ENCODE measurements at regions not wholly inside any gene's neighbourhood (a gene's known extent, or its start where the extent isn't known, plus 50 kb on each side); places are given as distances from the start of the nearest gene placed in this dataset.

DNA sequence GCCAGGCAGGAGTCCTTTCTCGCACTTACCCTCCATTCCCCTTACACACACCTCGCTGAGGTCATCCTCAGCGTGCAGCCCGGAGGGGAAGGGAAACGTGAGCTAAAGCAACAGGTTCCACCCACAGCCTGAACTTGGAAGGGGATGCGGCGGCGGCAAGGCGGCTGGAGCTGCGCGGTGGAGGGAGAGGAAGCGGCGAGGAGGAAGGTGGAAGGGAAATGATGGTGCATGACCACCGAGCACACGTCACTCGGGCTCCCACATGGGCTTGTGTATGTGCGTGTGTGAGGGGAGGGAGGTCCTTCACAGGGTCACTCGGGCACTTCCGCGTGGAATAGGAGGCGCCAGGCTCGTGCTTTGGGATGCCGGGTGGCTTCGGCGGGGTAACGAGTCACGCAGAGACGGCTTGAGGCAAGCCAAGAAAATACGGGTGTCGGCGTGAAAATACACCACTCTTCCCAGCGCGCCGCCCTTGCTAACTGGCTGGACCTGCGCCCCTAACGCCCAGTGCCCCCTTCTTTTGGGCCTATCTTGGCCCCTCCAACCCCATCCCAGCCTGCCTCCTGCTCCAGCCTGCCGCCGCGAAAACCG lies 225.5 kb upstream of the IL12A start (continued):
- TF ChIP-seq ZNF423 (tag by site-specific recombination; IDR thresholded peaks at IDR 0.05) (no peak), SP3 (tag by site-specific recombination; IDR thresholded peaks at IDR 0.05) (peak; percentile 69), ZBTB48 (tag by site-specific recombination; IDR thresholded peaks at IDR 0.05) (no peak), ZNF132 (tag by site-specific recombination; IDR thresholded peaks at IDR 0.05; ENCODE audit: borderline replicate concordance) (no peak), ZNF76 (tag by site-specific recombination; IDR thresholded peaks at IDR 0.05; ENCODE audit: borderline replicate concordance, low read depth) (peak; percentile 85), ZNF548 (tag by site-specific recombination; IDR thresholded peaks at IDR 0.05) (no peak), MZF1 (tag by site-specific recombination; IDR thresholded peaks at IDR 0.05; ENCODE audit: borderline replicate concordance) (peak; percentile 36; the same call in 1 of the 2 replicates), KLF1 (tag by site-specific recombination; IDR thresholded peaks at IDR 0.05) (peak; percentile 10; the same call in 1 of the 2 replicates), ZNF140 (tag by site-specific recombination; IDR thresholded peaks at IDR 0.05) (no peak), ZNF529 (tag by site-specific recombination; IDR thresholded peaks at IDR 0.05; ENCODE audit: insufficient replicate concordance) (no peak), ZNF776 (tag by site-specific recombination; IDR thresholded peaks at IDR 0.05; ENCODE audit: borderline replicate concordance) (peak; percentile 31; the same call in 1 of the 2 replicates), ZBTB1 (tag by site-specific recombination; IDR thresholded peaks at IDR 0.05) (no peak), ZNF133 (tag by site-specific recombination; IDR thresholded peaks at IDR 0.05) (peak; percentile 17; the same call in 1 of the 2 replicates), ZNF473 (tag by site-specific recombination; IDR thresholded peaks at IDR 0.05) (no peak), ZNF521 (tag by site-specific recombination; IDR thresholded peaks at IDR 0.05) (no peak), ZNF785 (tag by site-specific recombination; IDR thresholded peaks at IDR 0.05) (peak; percentile 77), ZNF677 (tag by site-specific recombination; IDR thresholded peaks at IDR 0.05) (no peak), ZNF24 (tag by site-specific recombination; IDR thresholded peaks at IDR 0.05) (no peak; the same call in 1 of the 2 replicates), ZFP69B (tag by site-specific recombination; IDR thresholded peaks at IDR 0.05) (no peak), ZNF350 (tag by site-specific recombination; IDR thresholded peaks at IDR 0.05) (no peak), ZNF621 (tag by site-specific recombination; IDR thresholded peaks at IDR 0.05) (no peak), ZNF654 (tag by site-specific recombination; IDR thresholded peaks at IDR 0.05; ENCODE audit: low read depth) (no peak), ZNF585B (tag by site-specific recombination; IDR thresholded peaks at IDR 0.05) (0 out of 2 replicates have a peak, but pooled peaks have one; percentile 16), SP7 (tag by site-specific recombination; IDR thresholded peaks at IDR 0.05) (peak; percentile 88), GFI1B (tag by site-specific recombination; IDR thresholded peaks at IDR 0.05) (peak; percentile 7; the same call in 1 of the 2 replicates), ZNF19 (tag by site-specific recombination; IDR thresholded peaks at IDR 0.05; ENCODE audit: low read depth) (no peak)
- TF ChIP-seq, protein P1, sequence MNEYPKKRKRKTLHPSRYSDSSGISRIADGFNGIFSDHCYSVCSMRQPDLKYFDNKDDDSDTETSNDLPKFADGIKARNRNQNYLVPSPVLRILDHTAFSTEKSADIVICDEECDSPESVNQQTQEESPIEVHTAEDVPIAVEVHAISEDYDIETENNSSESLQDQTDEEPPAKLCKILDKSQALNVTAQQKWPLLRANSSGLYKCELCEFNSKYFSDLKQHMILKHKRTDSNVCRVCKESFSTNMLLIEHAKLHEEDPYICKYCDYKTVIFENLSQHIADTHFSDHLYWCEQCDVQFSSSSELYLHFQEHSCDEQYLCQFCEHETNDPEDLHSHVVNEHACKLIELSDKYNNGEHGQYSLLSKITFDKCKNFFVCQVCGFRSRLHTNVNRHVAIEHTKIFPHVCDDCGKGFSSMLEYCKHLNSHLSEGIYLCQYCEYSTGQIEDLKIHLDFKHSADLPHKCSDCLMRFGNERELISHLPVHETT (tag by site-specific recombination; IDR thresholded peaks at IDR 0.05) = 0 out of 2 replicates have a peak, but pooled peaks have one; percentile 35
- TF ChIP-seq, protein P2, sequence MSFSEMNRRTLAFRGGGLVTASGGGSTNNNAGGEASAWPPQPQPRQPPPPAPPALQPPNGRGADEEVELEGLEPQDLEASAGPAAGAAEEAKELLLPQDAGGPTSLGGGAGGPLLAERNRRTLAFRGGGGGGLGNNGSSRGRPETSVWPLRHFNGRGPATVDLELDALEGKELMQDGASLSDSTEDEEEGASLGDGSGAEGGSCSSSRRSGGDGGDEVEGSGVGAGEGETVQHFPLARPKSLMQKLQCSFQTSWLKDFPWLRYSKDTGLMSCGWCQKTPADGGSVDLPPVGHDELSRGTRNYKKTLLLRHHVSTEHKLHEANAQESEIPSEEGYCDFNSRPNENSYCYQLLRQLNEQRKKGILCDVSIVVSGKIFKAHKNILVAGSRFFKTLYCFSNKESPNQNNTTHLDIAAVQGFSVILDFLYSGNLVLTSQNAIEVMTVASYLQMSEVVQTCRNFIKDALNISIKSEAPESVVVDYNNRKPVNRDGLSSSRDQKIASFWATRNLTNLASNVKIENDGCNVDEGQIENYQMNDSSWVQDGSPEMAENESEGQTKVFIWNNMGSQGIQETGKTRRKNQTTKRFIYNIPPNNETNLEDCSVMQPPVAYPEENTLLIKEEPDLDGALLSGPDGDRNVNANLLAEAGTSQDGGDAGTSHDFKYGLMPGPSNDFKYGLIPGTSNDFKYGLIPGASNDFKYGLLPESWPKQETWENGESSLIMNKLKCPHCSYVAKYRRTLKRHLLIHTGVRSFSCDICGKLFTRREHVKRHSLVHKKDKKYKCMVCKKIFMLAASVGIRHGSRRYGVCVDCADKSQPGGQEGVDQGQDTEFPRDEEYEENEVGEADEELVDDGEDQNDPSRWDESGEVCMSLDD (tag by site-specific recombination; IDR thresholded peaks at IDR 0.05) = peak; percentile 82
- TF ChIP-seq, protein P3, sequence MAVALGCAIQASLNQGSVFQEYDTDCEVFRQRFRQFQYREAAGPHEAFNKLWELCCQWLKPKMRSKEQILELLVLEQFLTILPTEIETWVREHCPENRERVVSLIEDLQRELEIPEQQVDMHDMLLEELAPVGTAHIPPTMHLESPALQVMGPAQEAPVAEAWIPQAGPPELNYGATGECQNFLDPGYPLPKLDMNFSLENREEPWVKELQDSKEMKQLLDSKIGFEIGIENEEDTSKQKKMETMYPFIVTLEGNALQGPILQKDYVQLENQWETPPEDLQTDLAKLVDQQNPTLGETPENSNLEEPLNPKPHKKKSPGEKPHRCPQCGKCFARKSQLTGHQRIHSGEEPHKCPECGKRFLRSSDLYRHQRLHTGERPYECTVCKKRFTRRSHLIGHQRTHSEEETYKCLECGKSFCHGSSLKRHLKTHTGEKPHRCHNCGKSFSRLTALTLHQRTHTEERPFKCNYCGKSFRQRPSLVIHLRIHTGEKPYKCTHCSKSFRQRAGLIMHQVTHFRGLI (tag by site-specific recombination; IDR thresholded peaks at IDR 0.05) = 0 out of 2 replicates have a peak, but pooled peaks have one; percentile 3
- TF ChIP-seq, protein P4, sequence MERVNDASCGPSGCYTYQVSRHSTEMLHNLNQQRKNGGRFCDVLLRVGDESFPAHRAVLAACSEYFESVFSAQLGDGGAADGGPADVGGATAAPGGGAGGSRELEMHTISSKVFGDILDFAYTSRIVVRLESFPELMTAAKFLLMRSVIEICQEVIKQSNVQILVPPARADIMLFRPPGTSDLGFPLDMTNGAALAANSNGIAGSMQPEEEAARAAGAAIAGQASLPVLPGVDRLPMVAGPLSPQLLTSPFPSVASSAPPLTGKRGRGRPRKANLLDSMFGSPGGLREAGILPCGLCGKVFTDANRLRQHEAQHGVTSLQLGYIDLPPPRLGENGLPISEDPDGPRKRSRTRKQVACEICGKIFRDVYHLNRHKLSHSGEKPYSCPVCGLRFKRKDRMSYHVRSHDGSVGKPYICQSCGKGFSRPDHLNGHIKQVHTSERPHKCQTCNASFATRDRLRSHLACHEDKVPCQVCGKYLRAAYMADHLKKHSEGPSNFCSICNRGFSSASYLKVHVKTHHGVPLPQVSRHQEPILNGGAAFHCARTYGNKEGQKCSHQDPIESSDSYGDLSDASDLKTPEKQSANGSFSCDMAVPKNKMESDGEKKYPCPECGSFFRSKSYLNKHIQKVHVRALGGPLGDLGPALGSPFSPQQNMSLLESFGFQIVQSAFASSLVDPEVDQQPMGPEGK (tag by site-specific recombination; IDR thresholded peaks at IDR 0.05) = peak; percentile 87
- TF ChIP-seq, protein P5, sequence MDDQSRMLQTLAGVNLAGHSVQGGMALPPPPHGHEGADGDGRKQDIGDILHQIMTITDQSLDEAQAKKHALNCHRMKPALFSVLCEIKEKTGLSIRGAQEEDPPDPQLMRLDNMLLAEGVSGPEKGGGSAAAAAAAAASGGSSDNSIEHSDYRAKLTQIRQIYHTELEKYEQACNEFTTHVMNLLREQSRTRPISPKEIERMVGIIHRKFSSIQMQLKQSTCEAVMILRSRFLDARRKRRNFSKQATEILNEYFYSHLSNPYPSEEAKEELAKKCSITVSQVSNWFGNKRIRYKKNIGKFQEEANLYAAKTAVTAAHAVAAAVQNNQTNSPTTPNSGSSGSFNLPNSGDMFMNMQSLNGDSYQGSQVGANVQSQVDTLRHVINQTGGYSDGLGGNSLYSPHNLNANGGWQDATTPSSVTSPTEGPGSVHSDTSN (CRISPR knock-in tag; IDR thresholded peaks at IDR 0.05) = no peak

Measured in HEK293 (cell line).